NB4 (cell line): ENCODE measurements at regions not wholly inside any gene's neighbourhood (a gene's known extent, or its start where the extent isn't known, plus 50 kb on each side); places are given as distances from the start of the nearest gene placed in this dataset.

ENCODE experiments used
- DNase-seq: peaks from one replicate; pipeline ENCODE4 v3.0.0; 2010; ENCODE audit warnings: low read depth
- H3K4me3 ChIP-seq: one replicate; pipeline ENCODE4 v1.5.1; 2011; ENCODE audit warnings: mild to moderate bottlenecking, low read depth, low read length, moderate library complexity
- CTCF ChIP-seq: IDR thresholded peaks from one replicate; pipeline ENCODE4 v1.5.1; 2012; ENCODE audit warnings: low read depth, low read length
- MYC ChIP-seq: IDR thresholded peaks from 2 replicates; pipeline ENCODE4 v1.6.1; 2011; ENCODE audit warnings: low read depth, low read length
- POLR2A ChIP-seq: IDR thresholded peaks from 2 replicates; pipeline ENCODE4 v1.6.1; 2011; ENCODE audit warnings: mild to moderate bottlenecking; ENCODE audit not compliant: insufficient read length; ENCODE audit errors: extremely low read depth
- TF ChIP-seq, protein P1 (sequence below): IDR thresholded peaks from 2 replicates; pipeline ENCODE4 v1.6.1; 2011; ENCODE audit warnings: low read depth, low read length

DNA sequence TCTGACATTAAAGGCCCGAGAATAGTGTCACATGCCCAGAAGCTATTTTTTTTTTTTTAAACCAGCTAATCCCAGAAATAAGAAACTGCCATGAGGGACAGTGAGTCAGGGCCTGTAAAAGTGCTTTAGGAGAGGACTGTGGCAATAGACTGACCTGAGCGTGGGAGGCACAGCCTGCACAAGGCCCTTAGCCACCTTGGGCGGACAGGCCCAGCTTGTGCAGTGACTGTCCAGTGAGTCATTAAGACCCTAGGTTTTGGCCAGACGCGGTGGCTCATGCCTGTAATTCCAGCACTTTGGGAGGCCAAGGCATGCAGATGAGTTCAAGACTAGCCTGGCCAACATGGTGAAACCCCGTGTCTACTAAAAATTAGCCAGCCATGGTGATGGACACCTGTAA is 343.0 kb upstream of the ZFHX3 start:
- no peak for DNase-seq
- no peak overlapping the region for H3K4me3 ChIP-seq
- TF ChIP-seq MYC (no peak), POLR2A (no peak), CTCF (no peak)
- TF ChIP-seq, protein P1, sequence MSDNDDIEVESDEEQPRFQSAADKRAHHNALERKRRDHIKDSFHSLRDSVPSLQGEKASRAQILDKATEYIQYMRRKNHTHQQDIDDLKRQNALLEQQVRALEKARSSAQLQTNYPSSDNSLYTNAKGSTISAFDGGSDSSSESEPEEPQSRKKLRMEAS: no peak

- no peak for TF ChIP-seq CTCF
- TF ChIP-seq, protein P1: no peak
- no peak for TF ChIP-seq POLR2A
- TF ChIP-seq MYC: no peak
- no peak overlapping the region for H3K4me3 ChIP-seq
- no peak for DNase-seq
Observed at GRCh38 chr16:73390491-73390890, 342.6 kb upstream of the ZFHX3 start.

DNA sequence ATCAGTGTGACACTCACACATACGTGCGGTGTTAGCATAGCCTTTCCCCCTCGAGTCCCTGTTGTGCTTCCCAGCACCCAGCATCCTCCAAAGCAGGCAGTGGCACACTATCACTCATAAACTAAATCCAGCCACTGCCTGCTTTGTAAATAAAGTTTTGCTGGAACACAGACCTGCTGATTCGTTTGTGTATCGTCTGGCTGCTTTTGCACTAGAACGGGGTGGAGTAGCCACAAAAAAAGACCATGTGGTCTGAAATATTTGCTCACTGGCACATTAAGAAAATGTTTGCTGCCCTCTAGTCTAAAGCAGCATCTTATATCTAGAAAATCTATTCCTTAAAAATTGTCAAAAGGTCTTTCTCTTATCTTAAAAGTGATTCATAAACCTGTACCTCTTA is 341.2 kb upstream of the ZFHX3 start:
- no peak overlapping the region for H3K4me3 ChIP-seq
- no peak for DNase-seq
- TF ChIP-seq MYC (no peak), CTCF (no peak), POLR2A (no peak)
- TF ChIP-seq, protein P1: no peak

DNA sequence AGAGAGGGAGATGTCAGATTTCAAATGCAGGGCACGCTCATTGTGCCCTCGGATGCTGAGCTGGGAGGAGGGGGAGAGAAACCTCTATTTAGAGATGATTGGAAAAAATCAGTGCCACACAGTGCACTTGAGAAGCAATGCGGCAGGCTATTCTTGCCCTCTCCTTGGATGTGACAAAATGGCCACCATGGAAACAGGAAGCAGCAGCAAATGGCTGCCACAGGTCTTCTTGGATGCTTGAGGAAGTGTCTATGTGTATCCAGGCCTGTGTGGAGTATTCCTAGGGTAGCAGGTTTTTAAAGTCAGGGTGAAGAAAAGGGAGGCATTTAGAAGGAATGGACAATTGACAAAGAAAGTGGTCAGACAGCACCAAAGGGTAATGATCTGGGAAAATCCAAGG is 340.1 kb upstream of the ZFHX3 start:
- DNase-seq: no peak
- TF ChIP-seq MYC: no peak
- H3K4me3 ChIP-seq: no peak overlapping the region

DNA sequence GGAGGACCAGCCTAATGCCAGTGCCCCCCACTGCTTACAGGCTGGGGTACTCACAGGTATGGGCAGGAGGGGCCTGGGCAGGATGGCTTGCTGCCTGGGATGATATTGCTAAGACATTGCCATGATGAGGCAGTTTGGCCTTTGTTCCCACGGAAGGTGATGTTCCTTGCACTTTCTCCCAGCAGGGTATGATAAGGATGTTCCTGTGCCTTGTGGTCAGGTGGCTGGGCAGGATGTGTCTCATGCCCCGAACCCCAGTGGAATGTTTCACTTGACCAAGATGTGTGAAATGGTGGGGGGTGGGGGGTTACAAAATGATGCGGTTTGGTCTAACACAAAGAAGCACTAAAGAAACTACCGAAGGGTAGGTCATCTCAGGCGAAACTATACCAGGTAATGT is 337.8 kb upstream of the ZFHX3 start:
- TF ChIP-seq CTCF (no peak), MYC (no peak), POLR2A (no peak)
- TF ChIP-seq, protein P1: no peak
- no peak for DNase-seq
- H3K4me3 ChIP-seq: no peak overlapping the region

DNA sequence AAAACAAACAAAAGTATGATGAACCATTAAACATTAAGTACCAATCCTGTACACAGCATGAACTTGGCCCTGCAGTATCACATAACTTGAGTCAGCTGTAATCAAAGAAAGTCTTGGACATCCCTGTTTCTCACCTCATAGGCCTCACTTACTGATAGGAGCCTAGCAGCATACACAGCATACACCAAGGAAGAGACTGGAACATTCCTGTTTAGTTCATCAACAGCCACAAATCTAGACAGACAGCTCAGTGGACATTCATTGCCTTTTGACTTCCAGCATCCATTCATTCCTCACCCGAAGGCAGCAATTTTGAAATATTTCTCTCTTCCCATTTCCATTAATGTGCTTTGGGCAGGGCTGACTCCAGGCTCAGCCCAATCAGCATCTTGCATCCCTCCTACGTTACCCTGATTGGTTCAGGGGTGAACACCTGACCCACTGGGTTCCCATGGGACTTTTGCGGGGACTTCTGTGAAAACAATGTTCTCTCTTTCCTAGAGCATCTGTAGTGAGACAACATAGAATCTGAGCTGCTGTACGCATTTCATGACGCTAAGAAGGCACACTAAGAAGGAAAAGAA is 336.7 kb upstream of the ZFHX3 start:
- H3K4me3 ChIP-seq: no peak overlapping the region
- no peak for DNase-seq
- TF ChIP-seq CTCF: no peak
- TF ChIP-seq, protein P1: no peak
- TF ChIP-seq POLR2A: no peak
- no peak for TF ChIP-seq MYC
